H1 (cell line): ENCODE measurements at regions not wholly inside any gene's neighbourhood (a gene's known extent, or its start where the extent isn't known, plus 50 kb on each side); places are given as distances from the start of the nearest gene placed in this dataset.

ENCODE experiments used
- CTCF ChIA-PET: fragments of 300-600 bp; sonication (Branson Sonifier 250); formaldehyde crosslinking; loops from one replicate; lab custom pipeline; 2021; ENCODE audit not compliant: partially characterized antibody; lab: Charles Lee
- POLR2A ChIA-PET: fragments of 300-600 bp; sonication (Branson Sonifier 250); formaldehyde crosslinking; loops from one replicate; lab custom pipeline; 2021; ENCODE audit warnings: inconsistent platforms; ENCODE audit not compliant: partially characterized antibody; lab: Charles Lee
- DNase-seq, 2 experiments: peaks; one replicate each; pipeline versions ENCODE4 v3.0.0 to v3.0.0-alpha.2; 2010 to 2022; ENCODE audit warnings: low spot score in 2 of 2, low read depth in 1 of 2, mixed read lengths in 1 of 2
- FAIRE-seq: peaks from 2 replicates; lab custom pipeline; 2011; peaks lifted over from hg19 to GRCh38; lab: Jason Lieb, UNC
- H2AFZ ChIP-seq: 2 replicates; pipeline ENCODE4 v1.8.1; 2012; ENCODE audit warnings: low read length, inconsistent platforms
- H2AK5ac ChIP-seq: 2 replicates; pipeline ENCODE4 v1.6.1; 2013; ENCODE audit warnings: low read depth, low read length
- H2BK120ac ChIP-seq: replicated peaks from 2 replicates; pipeline ENCODE3; 2013; ENCODE audit warnings: low read depth, low read length, inconsistent platforms
- H2BK12ac ChIP-seq: 2 replicates; pipeline ENCODE4 v1.6.1; 2013; ENCODE audit warnings: low read depth, low read length
- H2BK15ac ChIP-seq: 2 replicates; pipeline ENCODE4 v1.6.1; 2013; ENCODE audit warnings: low read length
- H2BK20ac ChIP-seq: 2 replicates; pipeline ENCODE4 v1.6.1; 2013; ENCODE audit warnings: low read length
- H2BK5ac ChIP-seq: 2 replicates; pipeline ENCODE4 v1.6.1; 2013; ENCODE audit warnings: low read depth, low read length
- H3K14ac ChIP-seq: 2 replicates; pipeline ENCODE4 v1.6.1; 2013; ENCODE audit warnings: inconsistent platforms; ENCODE audit not compliant: insufficient read length
- H3K18ac ChIP-seq: 2 replicates; pipeline ENCODE4 v1.6.1; 2013; ENCODE audit warnings: low read length; ENCODE audit errors: extremely low read depth
- H3K23ac ChIP-seq: 2 replicates; pipeline ENCODE4 v1.6.1; 2013; ENCODE audit warnings: inconsistent platforms; ENCODE audit not compliant: insufficient read length
- H3K23me2 ChIP-seq: 2 replicates; pipeline ENCODE4 v1.6.1; 2013; ENCODE audit warnings: low read depth, low read length
- H3K27ac ChIP-seq: 2 replicates; pipeline ENCODE4 v1.6.1; 2011; ENCODE audit warnings: low read depth, low read length, inconsistent platforms
- H3K27me3 ChIP-seq, 4 experiments: replicated peaks in 1 of 4; 1 replicate in 1 of 4; 2 replicates in 3 of 4; pipeline versions ENCODE4 v1.6.1 to v1.8.1; 2011 to 2013; ENCODE audit warnings: low read length in 3 of 4, mild to moderate bottlenecking in 3 of 4, inconsistent platforms in 2 of 4, mixed read lengths in 2 of 4, moderate library complexity in 1 of 4; ENCODE audit not compliant: control insufficient read depth in 3 of 4, insufficient read depth in 3 of 4; ENCODE audit errors: extremely low read depth in 1 of 4
- H3K36me3 ChIP-seq, 4 experiments: 2 replicates each; pipeline versions ENCODE4 v1.6.1 to v1.8.1; 2011 to 2013; ENCODE audit warnings: mild to moderate bottlenecking in 4 of 4, low read length in 3 of 4, moderate library complexity in 2 of 4, control low read depth in 1 of 4, inconsistent platforms in 1 of 4; ENCODE audit not compliant: insufficient read depth in 4 of 4, control insufficient read depth in 2 of 4
- H3K4ac ChIP-seq: replicated peaks from 2 replicates; pipeline ENCODE3; 2013; ENCODE audit warnings: low read length, low read depth, mixed read lengths, inconsistent platforms; ENCODE audit not compliant: insufficient read length
- H3K4me1 ChIP-seq, 4 experiments: replicated peaks in 1 of 4; 1 replicate in 1 of 4; 2 replicates in 3 of 4; pipeline versions ENCODE4 v1.6.1 to v1.8.1; 2011 to 2013; ENCODE audit warnings: low read length in 3 of 4, inconsistent platforms in 2 of 4, mixed read lengths in 1 of 4; ENCODE audit not compliant: insufficient read depth in 4 of 4, control insufficient read depth in 3 of 4
- H3K4me2 ChIP-seq, 2 experiments: 2 replicates each; pipeline versions ENCODE4 v1.6.1 to v1.8.1; 2011 to 2013; ENCODE audit warnings: low read depth in 2 of 2, low read length in 2 of 2, control low read depth in 1 of 2, inconsistent platforms in 1 of 2, mild to moderate bottlenecking in 1 of 2; ENCODE audit not compliant: insufficient read depth in 1 of 2
- H3K4me3 ChIP-seq, 4 experiments: fragments of 200-600, 300-600 bp in 1 of 4; sonication (generic), shearing (Covaris generic), sonication (Bioruptor Twin) in 1 of 4; 2 replicates each; pipeline versions ENCODE4 v1.5.1 to v1.8.1; 2011 to 2016; ENCODE audit warnings: low read length in 4 of 4, low read depth in 3 of 4, control low read depth in 2 of 4, inconsistent platforms in 2 of 4, mild to moderate bottlenecking in 2 of 4, mixed read lengths in 1 of 4, moderate library complexity in 1 of 4; ENCODE audit not compliant: insufficient read depth in 2 of 4; ENCODE audit errors: extremely low read depth in 1 of 4
- H3K56ac ChIP-seq: replicated peaks from 2 replicates; pipeline ENCODE3; 2013; ENCODE audit warnings: low read depth, mild to moderate bottlenecking, mixed read lengths, low read length, inconsistent platforms; ENCODE audit not compliant: insufficient read length
- H3K79me1 ChIP-seq: 2 replicates; pipeline ENCODE4 v1.6.1; 2013; ENCODE audit warnings: low read depth, low read length, control low read depth
- H3K79me2 ChIP-seq, 2 experiments: 2 replicates each; pipeline versions ENCODE4 v1.6.1 to v1.8.1; 2012 to 2013; ENCODE audit warnings: low read length in 2 of 2, mild to moderate bottlenecking in 2 of 2, inconsistent platforms in 1 of 2; ENCODE audit not compliant: insufficient read depth in 2 of 2, control insufficient read depth in 1 of 2
- H3K9ac ChIP-seq, 4 experiments: replicated peaks in 1 of 4; 1 replicate in 1 of 4; 2 replicates in 3 of 4; pipeline versions ENCODE4 v1.6.1 to v1.8.1; 2011 to 2013; ENCODE audit warnings: low read depth in 3 of 4, low read length in 3 of 4, control low read depth in 2 of 4, mild to moderate bottlenecking in 2 of 4, moderate library complexity in 2 of 4, inconsistent platforms in 1 of 4; ENCODE audit errors: extremely low read depth in 1 of 4
- H3K9me3 ChIP-seq, 2 experiments: 2 replicates each; pipeline versions ENCODE4 v1.6.1 to v1.8.1; 2012 to 2013; ENCODE audit warnings: mild to moderate bottlenecking in 2 of 2, moderate library complexity in 2 of 2, control low read depth in 1 of 2, inconsistent platforms in 1 of 2, low read depth in 1 of 2, low read length in 1 of 2, mixed read lengths in 1 of 2; ENCODE audit not compliant: insufficient read depth in 2 of 2
- H4K20me1 ChIP-seq, 2 experiments: replicated peaks in 1 of 2; 2 replicates each; pipeline versions ENCODE3 to v1.8.1; 2011 to 2013; ENCODE audit warnings: inconsistent platforms in 2 of 2, low read length in 2 of 2, mild to moderate bottlenecking in 1 of 2; ENCODE audit not compliant: insufficient read depth in 2 of 2, control insufficient read depth in 1 of 2
- H4K5ac ChIP-seq: 2 replicates; pipeline ENCODE4 v1.6.1; 2013; ENCODE audit warnings: low read length, low read depth, mixed read lengths, inconsistent platforms; ENCODE audit not compliant: insufficient read length
- H4K8ac ChIP-seq: 2 replicates; pipeline ENCODE4 v1.8.0; 2013; ENCODE audit warnings: mild to moderate bottlenecking, moderate library complexity, low read length, inconsistent platforms; ENCODE audit not compliant: insufficient read depth; ENCODE audit errors: extremely low read depth
- H4K91ac ChIP-seq: replicated peaks from 2 replicates; pipeline ENCODE3; 2013; ENCODE audit warnings: low read length, mixed read lengths, inconsistent platforms; ENCODE audit not compliant: insufficient read length
- ZNF274 ChIP-seq: IDR thresholded peaks from 2 replicates; pipeline ENCODE4 v1.7.0; 2012; ENCODE audit warnings: low read length, borderline replicate concordance; ENCODE audit errors: extremely low read depth
- WGBS, 2 experiments: shearing (Covaris generic) in 1 of 2; methylation state at CpG; one replicate each; pipeline versions ENCODE4 v1.1.6 to v1.1.7; 2013 to 2015; ENCODE audit warnings: low lambda C conversion rate in 2 of 2, mixed read lengths in 2 of 2, inconsistent platforms in 1 of 2, low coverage in 1 of 2, missing lambda C conversion rate in 1 of 2; ENCODE audit not compliant: insufficient replicate concordance in 2 of 2, insufficient coverage in 1 of 2, insufficient read length in 1 of 2; ENCODE audit errors: extremely low coverage in 1 of 2, missing lambda C conversion rate in 1 of 2; 5-methylcytosine and 5-hydroxymethylcytosine counted together

GRCh38 chr10:84698989-84699388 is 370.6 kb downstream of the CCSER2 start:
- no peak overlapping the region for H2BK15ac ChIP-seq
- no peak overlapping the region for H2AK5ac ChIP-seq
- ChIA-PET CTCF (interaction anchor here (0.6 to 2.7 kb wide), 5 partner anchors 17 to 358 kb away, joined by 3 to 12 read pairs (median 4); no protein-coding TSS in a partner anchor), POLR2A (no interaction called here)
- H2BK5ac ChIP-seq = no peak overlapping the region
- H4K20me1 ChIP-seq = no peaks in the 10 kb centered on the region
- no peaks in the 10 kb centered on the region; the same call in 1 of the 2 replicates for H3K23me2 ChIP-seq
- H3K27ac ChIP-seq = no peak overlapping the region
- TF ChIP-seq ZNF274 = no peak
- H3K27me3 ChIP-seq = no peaks in the 10 kb centered on the region
- H2BK12ac ChIP-seq = no peak overlapping the region
- H3K18ac ChIP-seq = no peak overlapping the region
- DNase-seq (no peak), FAIRE-seq (no peak)
- no peaks in the 10 kb centered on the region for H3K79me1 ChIP-seq
- H3K9ac ChIP-seq = no peak overlapping the region
- no peaks in the 10 kb centered on the region for H3K36me3 ChIP-seq
- no peak overlapping the region for H3K4me3 ChIP-seq
- no peak overlapping the region; the same call in 1 of the 2 replicates for H2AFZ ChIP-seq
- H2BK120ac ChIP-seq = no peak overlapping the region
- no peak overlapping the region for H4K5ac ChIP-seq
- H3K4me2 ChIP-seq = no peak overlapping the region
- H4K8ac ChIP-seq = no peak overlapping the region
- H3K14ac ChIP-seq = no peak overlapping the region
- H3K4me1 ChIP-seq = no peaks in the 10 kb centered on the region
- no peak overlapping the region for H3K56ac ChIP-seq
- no peak overlapping the region for H2BK20ac ChIP-seq
- H3K79me2 ChIP-seq = no peaks in the 10 kb centered on the region
- WGBS, 2 experiments = 100% methylated on average over 1 of the region's 1 CpG; no CpG with 5 or more reads in 1 of the 2 experiments
- H3K4ac ChIP-seq = no peak overlapping the region
- no peak overlapping the region for H4K91ac ChIP-seq
- no peak overlapping the region for H3K23ac ChIP-seq
- no peaks in the 10 kb centered on the region for H3K9me3 ChIP-seq
